Naive thymus-derived CD4-positive, alpha-beta T cell (primary cell): ENCODE measurements at regions not wholly inside any gene's neighbourhood (a gene's known extent, or its start where the extent isn't known, plus 50 kb on each side); places are given as distances from the start of the nearest gene placed in this dataset.

Source experiments
- ATAC-seq: fragments of 150-1000 bp; cut with Tn5 transposase; 2 replicates; pipeline ENCODE4 v1.10.0; 2021; ENCODE audit warnings: mild to moderate bottlenecking, moderate library complexity
- CTCF ChIA-PET: fragments of 350-600 bp; sonication (Branson Sonifier 250); formaldehyde crosslinking; loops from one replicate; lab custom pipeline; 2021; ENCODE audit warnings: antibody characterized with exemption; lab: Charles Lee
- POLR2A ChIA-PET: fragments of 350-600 bp; sonication (Branson Sonifier 250); formaldehyde crosslinking; loops from one replicate; lab custom pipeline; 2021; ENCODE audit warnings: antibody characterized with exemption, inconsistent platforms; lab: Charles Lee
- DNase-seq, 9 donors: peaks; one replicate each; pipeline versions ENCODE4 v3.0.0 to v3.0.0-alpha.2; 2020 to 2022; ENCODE audit warnings: mixed read lengths in 1 of 9
- H3K27ac ChIP-seq: one replicate; pipeline ENCODE4 v1.7.0; 2013; ENCODE audit warnings: mild to moderate bottlenecking, low read depth, low read length, moderate library complexity
- H3K27me3 ChIP-seq, 2 donors: one replicate each; pipeline ENCODE4 v1.7.0; 2013; ENCODE audit warnings: low read length in 2 of 2, mild to moderate bottlenecking in 2 of 2, moderate library complexity in 2 of 2; ENCODE audit not compliant: control insufficient read depth in 2 of 2, insufficient read depth in 2 of 2
- H3K36me3 ChIP-seq, 3 experiments: 1 replicate in 2 of 3; 2 replicates in 1 of 3; pipeline ENCODE4 v1.7.0; 2013; ENCODE audit warnings: low read length in 3 of 3, mild to moderate bottlenecking in 3 of 3, moderate library complexity in 1 of 3; ENCODE audit not compliant: insufficient read depth in 3 of 3, control insufficient read depth in 2 of 3
- H3K4me1 ChIP-seq, 2 donors: one replicate each; pipeline ENCODE4 v1.7.0; 2013; ENCODE audit warnings: low read length in 2 of 2, mild to moderate bottlenecking in 2 of 2, moderate library complexity in 1 of 2; ENCODE audit not compliant: control insufficient read depth in 2 of 2, insufficient read depth in 2 of 2
- H3K4me3 ChIP-seq: 2 replicates; pipeline ENCODE4 v1.7.0; 2013; ENCODE audit warnings: mild to moderate bottlenecking, low read length
- H3K9me3 ChIP-seq, 3 experiments: 1 replicate in 2 of 3; 2 replicates in 1 of 3; pipeline ENCODE4 v1.7.0; 2013; ENCODE audit warnings: low read length in 3 of 3; ENCODE audit not compliant: control insufficient read depth in 2 of 3
- H3K27ac Mint-ChIP-seq, 9 donors: one replicate each; pipeline ENCODE4 v1.8.0; 2020 to 2022; ENCODE audit warnings: mixed read lengths in 9 of 9, mild to moderate bottlenecking in 8 of 9, moderate library complexity in 5 of 9, inconsistent platforms in 2 of 9
- H3K27me3 Mint-ChIP-seq, 5 donors: one replicate each; pipeline ENCODE4 v1.8.0; 2021 to 2022; ENCODE audit warnings: mixed read lengths in 5 of 5, mild to moderate bottlenecking in 1 of 5
- H3K36me3 Mint-ChIP-seq, 5 donors: one replicate each; pipeline ENCODE4 v1.8.0; 2020 to 2022; ENCODE audit warnings: mixed read lengths in 5 of 5, mild to moderate bottlenecking in 3 of 5, inconsistent platforms in 1 of 5
- H3K4me1 Mint-ChIP-seq, 7 donors: one replicate each; pipeline ENCODE4 v1.8.0; 2020 to 2022; ENCODE audit warnings: mixed read lengths in 7 of 7, mild to moderate bottlenecking in 3 of 7, inconsistent platforms in 1 of 7
- H3K4me3 Mint-ChIP-seq, 10 donors: one replicate each; pipeline ENCODE4 v1.8.0; 2020 to 2022; ENCODE audit warnings: mild to moderate bottlenecking in 10 of 10, mixed read lengths in 10 of 10, moderate library complexity in 6 of 10, inconsistent platforms in 2 of 10
- H3K9me3 Mint-ChIP-seq, 11 donors: one replicate each; pipeline ENCODE4 v1.8.0; 2020 to 2022; ENCODE audit warnings: mixed read lengths in 11 of 11, mild to moderate bottlenecking in 4 of 11, inconsistent platforms in 1 of 11, moderate library complexity in 1 of 11
- intact Hi-C, 2 donors: fragments of 100-400 bp; cut with micrococcal nuclease; formaldehyde crosslinking; loops; one replicate each; pipeline ENCODE4 v1.15.1; 2023

DNA sequence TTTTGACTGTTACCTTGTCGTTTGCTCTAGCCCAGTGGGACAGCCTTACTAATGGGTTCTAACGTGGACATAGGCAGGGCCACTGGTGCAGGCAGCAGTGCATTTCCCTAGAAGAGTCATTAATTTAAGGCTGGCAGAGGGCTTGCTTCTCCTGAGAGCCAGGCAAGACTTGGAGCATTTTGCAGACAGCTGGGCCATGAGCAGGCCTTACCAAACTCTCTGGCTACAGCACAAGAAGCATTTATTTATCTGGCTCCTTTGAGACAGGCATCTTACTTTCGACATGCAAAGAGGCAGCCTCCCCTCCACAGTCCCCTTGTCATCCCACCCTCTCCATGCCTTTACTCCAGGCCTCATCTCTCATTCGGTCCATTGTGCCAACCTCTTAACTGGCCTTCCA is 139.9 kb downstream of the CSNK2A3 start:
- intact Hi-C loops, result no loop called here
- ChIA-PET POLR2A (no interaction called here), CTCF (interaction anchor here (1.4 kb wide), 1 partner anchor 90 kb away, joined by 3 read pairs; no protein-coding TSS in a partner anchor)
- Mint-ChIP-seq H3K27me3 (peaks cover 0 to 12% (median 10%) of the 10 kb centered on the region in 5 donors), H3K9me3 (no peaks in the 10 kb centered on the region), H3K27ac (no peak overlapping the region), H3K4me1 (no peaks in the 10 kb centered on the region), H3K36me3 (no peaks in the 10 kb centered on the region), H3K4me3 (no peak overlapping the region)
- H3K9me3 ChIP-seq, result no peaks in the 10 kb centered on the region
- no peak overlapping the region for H3K27ac ChIP-seq
- H3K27me3 ChIP-seq, result no peaks in the 10 kb centered on the region
- H3K4me1 ChIP-seq, result no peaks in the 10 kb centered on the region
- DNase-seq, result no peak
- ATAC-seq, result no peak
- H3K36me3 ChIP-seq, result no peaks in the 10 kb centered on the region
- no peak overlapping the region for H3K4me3 ChIP-seq

DNA sequence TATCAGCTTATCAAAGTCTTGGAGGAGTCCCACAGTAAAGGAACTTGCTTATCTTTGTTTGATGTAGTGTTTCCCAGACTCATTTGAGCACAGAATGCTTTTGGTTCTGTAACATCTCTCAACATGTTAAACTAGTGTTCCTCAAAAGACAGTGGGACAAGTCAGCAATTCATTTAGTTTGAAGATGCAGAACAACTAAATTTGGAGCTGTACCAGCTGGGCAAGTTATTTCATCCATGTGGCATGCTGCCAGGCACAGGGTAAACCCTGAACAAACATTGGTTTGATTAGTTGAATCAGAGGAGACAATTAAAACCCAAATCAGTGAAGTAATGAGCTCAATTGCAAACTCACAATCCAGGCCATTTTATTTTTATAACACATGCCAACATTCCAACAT is 141.2 kb downstream of the CSNK2A3 start:
- DNase-seq, result no peak
- Histone ChIP-seq H3K4me1 (no peaks in the 10 kb centered on the region), H3K36me3 (no peaks in the 10 kb centered on the region), H3K27me3 (no peaks in the 10 kb centered on the region), H3K27ac (no peak overlapping the region), H3K9me3 (no peaks in the 10 kb centered on the region), H3K4me3 (no peak overlapping the region)
- ATAC-seq, result no peak
- intact Hi-C loops, result no loop called here
- Mint-ChIP-seq H3K27me3 (peaks cover 0 to 12% (median 10%) of the 10 kb centered on the region in 5 donors), H3K9me3 (no peaks in the 10 kb centered on the region), H3K36me3 (no peaks in the 10 kb centered on the region), H3K4me3 (no peak overlapping the region), H3K27ac (no peak overlapping the region), H3K4me1 (no peaks in the 10 kb centered on the region)
- CTCF ChIA-PET, result interaction anchor here (1.4 kb wide), 1 partner anchor 89 kb away, joined by 3 read pairs; no protein-coding TSS in a partner anchor
- POLR2A ChIA-PET, result no interaction called here

DNA sequence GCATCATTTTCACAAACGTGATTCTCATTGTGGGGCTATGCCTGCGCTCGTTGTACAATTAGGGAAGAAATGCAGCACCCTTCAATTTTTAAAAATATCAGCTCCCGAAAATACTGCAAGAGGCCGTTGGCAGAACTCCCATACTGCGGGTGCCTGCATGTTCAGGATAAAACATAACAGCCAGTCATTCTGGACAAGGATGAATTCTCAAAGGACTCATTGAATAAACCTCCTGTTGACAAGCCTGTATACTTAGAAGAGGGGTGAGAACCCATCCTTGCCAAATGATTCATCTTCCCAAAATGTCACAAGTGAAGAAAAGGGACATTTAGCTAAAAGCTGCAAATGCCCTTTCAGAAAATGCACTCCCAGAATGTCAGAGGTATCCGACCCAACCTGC is 141.9 kb downstream of the CSNK2A3 start:
- H3K4me3 Mint-ChIP-seq, result no peak overlapping the region
- Histone ChIP-seq H3K27ac (no peak overlapping the region), H3K27me3 (no peaks in the 10 kb centered on the region), H3K36me3 (no peaks in the 10 kb centered on the region), H3K9me3 (no peaks in the 10 kb centered on the region), H3K4me3 (no peak overlapping the region), H3K4me1 (no peaks in the 10 kb centered on the region)
- ATAC-seq, result no peak
- H3K36me3 Mint-ChIP-seq, result no peaks in the 10 kb centered on the region
- peaks cover 0 to 16% (median 10%) of the 10 kb centered on the region in 5 donors for H3K27me3 Mint-ChIP-seq
- DNase-seq, result no peak
- ChIA-PET POLR2A (no interaction called here), CTCF (no interaction called here)
- H3K4me1 Mint-ChIP-seq, result no peaks in the 10 kb centered on the region
- H3K27ac Mint-ChIP-seq, result peak overlapping the region in 1 of 9 donors; percentile 23
- H3K9me3 Mint-ChIP-seq, result no peaks in the 10 kb centered on the region
- intact Hi-C loops, result no loop called here

DNA sequence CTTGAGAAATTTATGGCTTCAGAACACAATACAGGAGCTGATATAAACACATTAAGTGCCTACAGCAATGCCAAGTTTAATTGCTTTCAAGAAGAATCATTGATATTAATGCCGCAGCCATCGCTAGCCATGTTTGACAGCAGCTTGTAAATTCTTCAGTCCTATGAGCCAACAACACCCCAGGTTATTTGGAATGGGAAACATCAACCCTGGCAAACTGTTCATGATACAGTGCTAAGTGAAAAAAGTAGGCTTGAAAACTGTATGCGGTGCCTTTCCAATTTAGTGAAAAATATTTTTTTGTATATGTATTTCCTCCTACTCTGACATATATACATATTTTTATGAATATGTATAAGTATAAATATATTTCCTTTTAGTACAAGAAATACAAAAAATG is 142.6 kb downstream of the CSNK2A3 start:
- H3K4me3 ChIP-seq, result no peak overlapping the region
- H3K27ac Mint-ChIP-seq, result no peak overlapping the region
- no peak overlapping the region for H3K27ac ChIP-seq
- no peak overlapping the region for H3K4me3 Mint-ChIP-seq
- H3K4me1 Mint-ChIP-seq, result no peaks in the 10 kb centered on the region
- ATAC-seq (no peak), DNase-seq (no peak)
- no peaks in the 10 kb centered on the region for H3K9me3 ChIP-seq
- intact Hi-C loops, result no loop called here
- H3K4me1 ChIP-seq, result no peaks in the 10 kb centered on the region
- no peaks in the 10 kb centered on the region for H3K36me3 ChIP-seq
- H3K9me3 Mint-ChIP-seq, result no peaks in the 10 kb centered on the region
- H3K27me3 Mint-ChIP-seq, result peaks cover 0 to 16% (median 9%) of the 10 kb centered on the region in 5 donors
- H3K36me3 Mint-ChIP-seq, result no peaks in the 10 kb centered on the region
- CTCF ChIA-PET, result no interaction called here
- POLR2A ChIA-PET, result no interaction called here
- H3K27me3 ChIP-seq, result no peaks in the 10 kb centered on the region

DNA sequence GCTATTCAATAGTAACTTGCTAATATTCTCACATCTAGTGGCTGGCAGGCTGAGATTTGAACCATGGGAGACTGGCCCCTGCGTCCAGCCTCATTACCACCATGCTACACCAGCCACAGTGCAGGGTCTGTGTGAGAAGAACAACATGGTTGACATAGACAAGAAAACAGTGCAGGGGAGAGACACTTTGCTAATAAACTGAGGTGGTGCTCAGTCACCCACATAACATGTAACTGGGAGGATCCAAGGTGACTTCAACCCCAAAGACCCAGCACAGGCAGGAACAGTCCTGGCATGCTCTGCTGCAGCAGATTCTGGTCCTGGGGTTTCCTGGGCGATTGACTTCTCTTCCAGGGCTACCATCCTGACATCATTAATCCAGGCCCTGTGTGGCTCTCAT is 143.1 kb downstream of the CSNK2A3 start:
- no peak overlapping the region for H3K27ac Mint-ChIP-seq
- intact Hi-C loops, result no loop called here
- H3K36me3 Mint-ChIP-seq, result no peaks in the 10 kb centered on the region

DNA sequence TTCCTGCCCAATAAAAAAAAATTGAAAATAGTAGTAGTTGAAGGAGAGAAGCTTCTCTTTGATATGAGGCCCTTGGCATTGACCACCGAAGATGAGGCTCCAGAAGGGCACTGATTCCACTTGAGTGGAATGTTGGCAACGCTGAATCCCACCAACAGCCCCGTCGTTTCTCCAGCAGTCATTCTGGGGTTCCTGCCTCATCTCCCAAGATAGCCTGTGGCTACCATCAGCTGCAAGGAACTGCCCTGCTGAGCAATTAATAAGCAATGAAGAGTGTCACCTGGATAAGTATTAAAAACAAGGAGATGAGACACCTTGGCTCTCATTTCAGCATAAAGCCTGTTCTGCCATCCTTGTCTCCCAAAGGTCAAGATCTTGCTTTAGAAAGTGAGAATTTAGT is 144.1 kb downstream of the CSNK2A3 start:
- Mint-ChIP-seq H3K36me3 (peaks cover 0 to 7% (median 1%) of the 10 kb centered on the region in 5 donors), H3K27ac (peak overlapping the region in 1 of 9 donors; percentile 62), H3K4me3 (no peak overlapping the region), H3K4me1 (no peaks in the 10 kb centered on the region), H3K27me3 (peaks cover 7 to 26% (median 11%) of the 10 kb centered on the region in 5 donors), H3K9me3 (peaks cover 0 to 9% (median under 1%) of the 10 kb centered on the region in 11 donors)
- DNase-seq, result no peak
- H3K9me3 ChIP-seq, result no peaks in the 10 kb centered on the region
- POLR2A ChIA-PET, result no interaction called here
- H3K36me3 ChIP-seq, result no peaks in the 10 kb centered on the region
- intact Hi-C loops, result no loop called here
- ATAC-seq, result no peak
- H3K27me3 ChIP-seq, result no peaks in the 10 kb centered on the region
- no peaks in the 10 kb centered on the region for H3K4me1 ChIP-seq
- H3K27ac ChIP-seq, result no peak overlapping the region
- no peak overlapping the region for H3K4me3 ChIP-seq
- CTCF ChIA-PET, result no interaction called here

More for the DNA sequence above, 143.1 kb downstream of the CSNK2A3 start:
- DNase-seq (no peak), ATAC-seq (no peak)
- POLR2A ChIA-PET, result no interaction called here
- H3K4me1 ChIP-seq, result no peaks in the 10 kb centered on the region
- H3K4me3 ChIP-seq, result no peak overlapping the region
- Mint-ChIP-seq H3K9me3 (peaks cover 0 to under 1% (median 0%) of the 10 kb centered on the region in 11 donors), H3K4me1 (no peaks in the 10 kb centered on the region), H3K4me3 (no peak overlapping the region), H3K27me3 (peaks cover under 1 to 17% (median 10%) of the 10 kb centered on the region in 5 donors)
- CTCF ChIA-PET, result no interaction called here
- no peak overlapping the region for H3K27ac ChIP-seq
- no peaks in the 10 kb centered on the region for H3K27me3 ChIP-seq
- no peaks in the 10 kb centered on the region for H3K9me3 ChIP-seq
- H3K36me3 ChIP-seq, result no peaks in the 10 kb centered on the region

DNA sequence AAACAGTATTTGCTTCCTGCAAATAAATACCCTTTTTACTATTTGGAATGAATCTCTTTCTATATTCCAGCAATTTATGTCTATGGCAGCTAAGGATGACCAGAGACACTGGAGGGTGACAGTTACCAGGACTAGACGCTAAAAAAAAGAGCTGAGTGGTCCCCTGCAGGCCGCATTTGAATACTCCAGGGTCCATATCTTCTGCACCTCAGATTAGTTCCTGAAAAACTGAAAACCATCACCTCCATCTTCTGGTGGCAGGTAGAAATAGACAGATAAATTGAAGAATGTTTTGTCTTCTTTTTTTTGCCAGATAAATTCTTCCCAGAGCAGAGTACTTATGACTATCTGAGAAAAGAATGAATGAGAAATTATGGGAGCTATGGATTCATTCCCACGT is 145.6 kb downstream of the CSNK2A3 start:
- intact Hi-C loops, result loop anchor here in 1 of 2 donors (1.0 kb wide), 2 partner anchors 179 to 274 kb away; no protein-coding TSS in a partner anchor
- Mint-ChIP-seq H3K4me1 (no peaks in the 10 kb centered on the region), H3K27me3 (peaks cover 10 to 34% (median 21%) of the 10 kb centered on the region in 5 donors), H3K4me3 (no peak overlapping the region), H3K27ac (no peak overlapping the region), H3K36me3 (peaks cover 0 to 14% (median 5%) of the 10 kb centered on the region in 5 donors), H3K9me3 (peaks cover 4 to 24% (median 12%) of the 10 kb centered on the region in 11 donors)
- Histone ChIP-seq H3K4me3 (no peak overlapping the region), H3K36me3 (no peaks in the 10 kb centered on the region), H3K9me3 (peaks cover 0 to 4% (median 0%) of the 10 kb centered on the region in 3 experiments), H3K27me3 (no peaks in the 10 kb centered on the region), H3K27ac (no peak overlapping the region), H3K4me1 (no peaks in the 10 kb centered on the region)
- DNase-seq (peak in 1 of 9 donors; percentile 2), ATAC-seq (no peak)
- POLR2A ChIA-PET, result no interaction called here
- CTCF ChIA-PET, result interaction anchor here (0.7 to 1.0 kb wide), 2 partner anchors 179 to 184 kb away, joined by 3 read pairs; no protein-coding TSS in a partner anchor
